Immature natural killer cell (primary cell): ENCODE measurements at regions not wholly inside any gene's neighbourhood (a gene's known extent, or its start where the extent isn't known, plus 50 kb on each side); places are given as distances from the start of the nearest gene placed in this dataset.

ENCODE experiments used
- DNase-seq, 3 donors: peaks; one replicate each; pipeline ENCODE4 v3.0.0; 2022; ENCODE audit warnings: mixed read lengths in 1 of 3
- H3K27ac Mint-ChIP-seq, 6 donors: one replicate each; pipeline ENCODE4 v1.8.0; 2020; ENCODE audit warnings: mixed read lengths in 6 of 6, mild to moderate bottlenecking in 5 of 6, inconsistent platforms in 4 of 6, moderate library complexity in 3 of 6
- H3K27me3 Mint-ChIP-seq, 3 donors: one replicate each; pipeline ENCODE4 v1.8.0; 2020 to 2021; ENCODE audit warnings: low read depth in 3 of 3, mild to moderate bottlenecking in 3 of 3, mixed read lengths in 3 of 3, moderate library complexity in 3 of 3, inconsistent platforms in 1 of 3
- H3K36me3 Mint-ChIP-seq, 3 donors: one replicate each; pipeline ENCODE4 v1.8.0; 2020; ENCODE audit warnings: mixed read lengths in 3 of 3, inconsistent platforms in 2 of 3, mild to moderate bottlenecking in 2 of 3
- H3K4me1 Mint-ChIP-seq, 2 donors: one replicate each; pipeline ENCODE4 v1.8.0; 2020; ENCODE audit warnings: inconsistent platforms in 2 of 2, mild to moderate bottlenecking in 2 of 2, mixed read lengths in 2 of 2, moderate library complexity in 1 of 2
- H3K4me3 Mint-ChIP-seq, 5 donors: one replicate each; pipeline ENCODE4 v1.8.0; 2020; ENCODE audit warnings: mild to moderate bottlenecking in 5 of 5, mixed read lengths in 5 of 5, inconsistent platforms in 3 of 5, moderate library complexity in 3 of 5
- H3K9me3 Mint-ChIP-seq, 6 donors: one replicate each; pipeline ENCODE4 v1.8.0; 2020; ENCODE audit warnings: mild to moderate bottlenecking in 6 of 6, mixed read lengths in 6 of 6, inconsistent platforms in 4 of 6, moderate library complexity in 3 of 6

- no peak overlapping the region for H3K4me3 Mint-ChIP-seq
- no peaks in the 10 kb centered on the region for H3K36me3 Mint-ChIP-seq
- peaks cover 0 to 12% (median 6%) of the 10 kb centered on the region in 6 donors for H3K9me3 Mint-ChIP-seq
- H3K27ac Mint-ChIP-seq = no peak overlapping the region
- DNase-seq = no peak
- no peaks in the 10 kb centered on the region for H3K4me1 Mint-ChIP-seq
- peaks cover 0 to 2% (median 0%) of the 10 kb centered on the region in 3 donors for H3K27me3 Mint-ChIP-seq
Measured at GRCh38 chr10:111856631-111857030, 326.9 kb downstream of the GPAM start.

GRCh38 chr10:111865550-111865949 is 318.0 kb downstream of the GPAM start:
- Mint-ChIP-seq H3K4me3 (no peak overlapping the region), H3K9me3 (peaks cover 0 to 15% (median 2%) of the 10 kb centered on the region in 6 donors), H3K27ac (no peak overlapping the region), H3K27me3 (peaks cover 0 to 2% (median 0%) of the 10 kb centered on the region in 3 donors), H3K4me1 (no peaks in the 10 kb centered on the region), H3K36me3 (no peaks in the 10 kb centered on the region)
- no peak for DNase-seq

GRCh38 chr10:111871458-111871857 is 312.1 kb downstream of the GPAM start:
- no peaks in the 10 kb centered on the region for H3K4me1 Mint-ChIP-seq
- no peak overlapping the region for H3K4me3 Mint-ChIP-seq
- H3K9me3 Mint-ChIP-seq = peaks cover 0 to 22% (median 0%) of the 10 kb centered on the region in 6 donors
- no peak for DNase-seq
- no peak overlapping the region for H3K27ac Mint-ChIP-seq
- H3K36me3 Mint-ChIP-seq = no peaks in the 10 kb centered on the region
- H3K27me3 Mint-ChIP-seq = peaks cover 0 to 2% (median 0%) of the 10 kb centered on the region in 3 donors

- Mint-ChIP-seq H3K4me1 (no peaks in the 10 kb centered on the region), H3K27ac (no peak overlapping the region), H3K36me3 (no peaks in the 10 kb centered on the region), H3K9me3 (peaks cover 0 to 19% (median 0%) of the 10 kb centered on the region in 6 donors), H3K27me3 (peaks cover 0 to 2% (median 0%) of the 10 kb centered on the region in 3 donors), H3K4me3 (no peak overlapping the region)
- DNase-seq = no peak
Measured at GRCh38 chr10:111872591-111872990, 311.0 kb downstream of the GPAM start.

- no peak overlapping the region for H3K27ac Mint-ChIP-seq
- H3K9me3 Mint-ChIP-seq = peaks cover 0 to 17% (median under 1%) of the 10 kb centered on the region in 6 donors
- no peaks in the 10 kb centered on the region for H3K36me3 Mint-ChIP-seq
- H3K4me1 Mint-ChIP-seq = no peaks in the 10 kb centered on the region
- peaks cover 0 to 2% (median 1%) of the 10 kb centered on the region in 3 donors for H3K27me3 Mint-ChIP-seq
- DNase-seq = no peak
- H3K4me3 Mint-ChIP-seq = no peak overlapping the region
Measured at GRCh38 chr10:111873041-111873440, 310.5 kb downstream of the GPAM start.

GRCh38 chr10:111873621-111874135 is 309.9 kb downstream of the GPAM start:
- no peak for DNase-seq
- Mint-ChIP-seq H3K27ac (no peak overlapping the region), H3K27me3 (peaks cover 0 to 2% (median 2%) of the 10 kb centered on the region in 3 donors), H3K36me3 (no peaks in the 10 kb centered on the region), H3K4me1 (no peaks in the 10 kb centered on the region), H3K9me3 (peaks cover 0 to 12% (median 1%) of the 10 kb centered on the region in 6 donors), H3K4me3 (no peak overlapping the region)

- H3K27me3 Mint-ChIP-seq = peaks cover 0 to 2% (median 0%) of the 10 kb centered on the region in 3 donors
- no peak for DNase-seq
- no peaks in the 10 kb centered on the region for H3K4me1 Mint-ChIP-seq
- no peaks in the 10 kb centered on the region for H3K36me3 Mint-ChIP-seq
- no peak overlapping the region for H3K27ac Mint-ChIP-seq
- no peak overlapping the region for H3K4me3 Mint-ChIP-seq
- peaks cover 0 to 7% (median 1%) of the 10 kb centered on the region in 6 donors for H3K9me3 Mint-ChIP-seq
Measured at GRCh38 chr10:111874576-111874975, 309.0 kb downstream of the GPAM start.

- no peaks in the 10 kb centered on the region for H3K36me3 Mint-ChIP-seq
- no peaks in the 10 kb centered on the region for H3K4me1 Mint-ChIP-seq
- H3K27me3 Mint-ChIP-seq = peaks cover 0 to 2% (median 0%) of the 10 kb centered on the region in 3 donors
- peaks cover 0 to 7% (median 1%) of the 10 kb centered on the region in 6 donors for H3K9me3 Mint-ChIP-seq
- no peak overlapping the region for H3K4me3 Mint-ChIP-seq
- no peak for DNase-seq
- no peak overlapping the region for H3K27ac Mint-ChIP-seq
Measured at GRCh38 chr10:111875725-111876124, 307.8 kb downstream of the GPAM start.

- peaks cover 0 to 2% (median 0%) of the 10 kb centered on the region in 3 donors for H3K27me3 Mint-ChIP-seq
- no peak for DNase-seq
- H3K9me3 Mint-ChIP-seq = peaks cover 0 to 5% (median under 1%) of the 10 kb centered on the region in 6 donors
- H3K4me1 Mint-ChIP-seq = no peaks in the 10 kb centered on the region
- H3K27ac Mint-ChIP-seq = no peak overlapping the region
- no peak overlapping the region for H3K4me3 Mint-ChIP-seq
- H3K36me3 Mint-ChIP-seq = no peaks in the 10 kb centered on the region
Measured at GRCh38 chr10:111877258-111877657, 306.3 kb downstream of the GPAM start.

GRCh38 chr10:111879969-111880368 is 303.6 kb downstream of the GPAM start:
- Mint-ChIP-seq H3K36me3 (no peaks in the 10 kb centered on the region), H3K4me1 (no peaks in the 10 kb centered on the region), H3K27ac (no peak overlapping the region), H3K4me3 (no peak overlapping the region), H3K9me3 (peaks cover 0 to 5% (median under 1%) of the 10 kb centered on the region in 6 donors), H3K27me3 (peaks cover 0 to 3% (median 2%) of the 10 kb centered on the region in 3 donors)
- no peak for DNase-seq

GRCh38 chr10:111885046-111885445 is 298.5 kb downstream of the GPAM start:
- Mint-ChIP-seq H3K27ac (no peak overlapping the region), H3K4me1 (no peaks in the 10 kb centered on the region), H3K9me3 (peaks cover 0 to 12% (median under 1%) of the 10 kb centered on the region in 6 donors), H3K36me3 (no peaks in the 10 kb centered on the region), H3K4me3 (no peak overlapping the region), H3K27me3 (peaks cover 0 to 3% (median 0%) of the 10 kb centered on the region in 3 donors)
- no peak for DNase-seq

GRCh38 chr10:111885919-111886318 is 297.6 kb downstream of the GPAM start:
- Mint-ChIP-seq H3K36me3 (no peaks in the 10 kb centered on the region), H3K27me3 (peaks cover 0 to 3% (median 0%) of the 10 kb centered on the region in 3 donors), H3K4me3 (no peak overlapping the region), H3K27ac (no peak overlapping the region), H3K9me3 (peaks cover 0 to 12% (median under 1%) of the 10 kb centered on the region in 6 donors), H3K4me1 (no peaks in the 10 kb centered on the region)
- no peak for DNase-seq

GRCh38 chr10:111887266-111887665 is 296.3 kb downstream of the GPAM start:
- Mint-ChIP-seq H3K4me1 (no peaks in the 10 kb centered on the region), H3K27ac (no peak overlapping the region), H3K36me3 (no peaks in the 10 kb centered on the region), H3K4me3 (no peak overlapping the region), H3K27me3 (peaks cover 0 to 3% (median 2%) of the 10 kb centered on the region in 3 donors), H3K9me3 (peaks cover 0 to 12% (median under 1%) of the 10 kb centered on the region in 6 donors)
- no peak for DNase-seq

GRCh38 chr10:111890046-111890445 is 293.5 kb downstream of the GPAM start:
- Mint-ChIP-seq H3K4me1 (no peaks in the 10 kb centered on the region), H3K4me3 (no peak overlapping the region), H3K9me3 (peaks cover 0 to 17% (median under 1%) of the 10 kb centered on the region in 6 donors), H3K36me3 (no peaks in the 10 kb centered on the region), H3K27me3 (peaks cover 0 to 2% (median 0%) of the 10 kb centered on the region in 3 donors), H3K27ac (no peak overlapping the region)
- no peak for DNase-seq

- Mint-ChIP-seq H3K4me3 (no peak overlapping the region), H3K36me3 (no peaks in the 10 kb centered on the region), H3K27me3 (peaks cover 0 to 2% (median 0%) of the 10 kb centered on the region in 3 donors), H3K4me1 (no peaks in the 10 kb centered on the region), H3K9me3 (peaks cover 0 to 8% (median 0%) of the 10 kb centered on the region in 6 donors), H3K27ac (no peak overlapping the region)
- DNase-seq = no peak
Measured at GRCh38 chr10:111916011-111916410, 267.6 kb downstream of the GPAM start.
